SK-N-MC (cell line): ENCODE measurements at regions not wholly inside any gene's neighbourhood (a gene's known extent, or its start where the extent isn't known, plus 50 kb on each side); places are given as distances from the start of the nearest gene placed in this dataset.

ENCODE experiments used
- DNase-seq: peaks from one replicate; pipeline ENCODE4 v3.0.0-alpha.2; 2011; ENCODE audit warnings: low read depth, low spot score
- H3K27ac ChIP-seq: fragments of 200-600 bp; sonication (generic); 2 replicates; pipeline ENCODE4 v1.5.1; 2016; ENCODE audit warnings: mixed run types
- H3K36me3 ChIP-seq: fragments of 200-600 bp; sonication (generic); 2 replicates; pipeline ENCODE4 v1.6.1; 2017; ENCODE audit warnings: antibody characterized with exemption, low read length, mixed read lengths; ENCODE audit not compliant: insufficient read depth
- H3K4me3 ChIP-seq: fragments of 200-600 bp; sonication (generic); 2 replicates; pipeline ENCODE4 v1.5.1; 2016
- H3K9ac ChIP-seq: fragments of 200-600 bp; sonication (generic); 2 replicates; pipeline ENCODE4 v1.8.0; 2017; ENCODE audit warnings: mixed run types, mixed read lengths; ENCODE audit not compliant: insufficient read length
- H3K9me3 ChIP-seq: fragments of 200-600 bp; sonication (generic); 2 replicates; pipeline ENCODE4 v1.6.1; 2017; ENCODE audit warnings: low read depth, mild to moderate bottlenecking, antibody characterized with exemption, low read length, moderate library complexity, mixed read lengths
- EZH2 ChIP-seq: fragments of 200-600 bp; sonication (generic); IDR thresholded peaks from one replicate; pipeline ENCODE4 v1.6.1; 2017; ENCODE audit warnings: antibody characterized with exemption
- FOXP2 ChIP-seq: optimal IDR thresholded peaks from 2 replicates; pipeline ENCODE3; 2011; ENCODE audit warnings: mild to moderate bottlenecking, moderate library complexity; ENCODE audit not compliant: insufficient read depth; ENCODE audit errors: extremely low read length, control extremely low read depth
- POLR2AphosphoS5 ChIP-seq: IDR thresholded peaks from 2 replicates; pipeline ENCODE4 v1.6.1; 2012; ENCODE audit warnings: mild to moderate bottlenecking, low read depth, low read length, borderline replicate concordance

DNA sequence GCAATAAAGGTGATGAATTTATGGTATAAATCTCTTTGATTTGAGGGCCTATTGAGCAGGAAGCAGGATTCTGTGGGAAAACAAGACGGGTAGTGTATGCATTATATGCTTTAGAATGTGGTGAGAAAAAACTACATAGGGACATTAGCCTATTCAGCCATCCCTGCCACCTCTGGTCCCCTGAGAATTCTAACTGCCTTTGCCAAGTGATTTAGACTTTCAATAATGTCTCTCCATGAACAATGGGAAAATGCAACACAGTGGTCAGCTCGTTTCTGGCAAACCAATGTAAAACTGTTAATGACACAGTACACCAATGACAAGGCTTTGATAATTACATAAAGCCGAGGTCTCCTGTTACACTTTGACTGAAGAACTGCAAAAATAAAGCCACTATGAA is 314.7 kb upstream of the CNTN4 start:
- DNase-seq: no peak
- Histone ChIP-seq H3K9me3 (no peaks in the 10 kb centered on the region), H3K4me3 (no peak overlapping the region), H3K27ac (no peak overlapping the region), H3K9ac (no peak overlapping the region), H3K36me3 (no peaks in the 10 kb centered on the region)
- TF ChIP-seq POLR2AphosphoS5 (no peak), FOXP2 (no peak)

DNA sequence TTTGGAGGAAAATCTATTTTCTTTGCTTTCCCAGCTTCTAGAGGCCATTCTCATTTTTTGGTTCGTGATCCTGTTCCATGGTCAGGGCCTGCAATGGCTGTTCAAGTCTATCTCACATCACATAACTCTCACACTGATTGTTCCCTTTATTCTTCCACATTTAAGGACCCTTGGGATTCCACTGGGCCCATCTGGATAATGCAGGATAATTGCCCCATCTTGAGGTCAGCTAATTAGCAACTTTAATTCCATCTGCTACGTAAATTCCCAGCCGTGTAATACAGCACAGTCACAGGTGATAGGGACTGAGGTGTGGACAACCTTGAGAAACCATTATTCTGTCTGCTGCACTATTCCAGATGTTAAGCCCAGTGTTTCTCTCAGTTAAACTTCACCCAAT is 311.6 kb upstream of the CNTN4 start:
- Histone ChIP-seq H3K27ac (no peak overlapping the region), H3K9ac (no peak overlapping the region), H3K4me3 (no peak overlapping the region), H3K9me3 (no peaks in the 10 kb centered on the region), H3K36me3 (no peaks in the 10 kb centered on the region)
- DNase-seq: no peak
- no peak for TF ChIP-seq FOXP2
- TF ChIP-seq EZH2: no peak
- no peak for TF ChIP-seq POLR2AphosphoS5

DNA sequence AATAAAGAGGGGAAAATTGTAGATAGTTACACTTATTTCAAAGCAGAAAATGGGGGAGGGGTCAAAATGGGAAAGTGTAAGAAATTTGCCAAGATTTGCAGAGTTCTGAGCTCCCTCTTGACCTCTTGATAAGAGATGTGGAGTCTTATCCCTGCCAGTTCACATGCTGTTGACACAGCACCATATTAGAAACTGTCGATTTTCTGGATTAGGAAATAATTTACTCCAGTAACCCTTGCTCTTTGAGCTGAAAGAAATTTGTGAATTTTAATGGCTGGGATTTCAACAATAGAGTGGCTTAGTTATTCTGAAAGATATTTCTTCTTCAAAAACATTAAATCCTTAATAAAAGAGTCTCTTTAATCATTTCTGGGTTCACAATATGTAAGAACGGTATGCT is 306.2 kb upstream of the CNTN4 start:
- no peak overlapping the region for H3K4me3 ChIP-seq
- TF ChIP-seq FOXP2: no peak
- no peak for TF ChIP-seq POLR2AphosphoS5
- no peak for TF ChIP-seq EZH2
- H3K36me3 ChIP-seq: no peaks in the 10 kb centered on the region
- H3K9ac ChIP-seq: no peak overlapping the region
- H3K27ac ChIP-seq: no peak overlapping the region
- DNase-seq: no peak
- H3K9me3 ChIP-seq: no peaks in the 10 kb centered on the region

DNA sequence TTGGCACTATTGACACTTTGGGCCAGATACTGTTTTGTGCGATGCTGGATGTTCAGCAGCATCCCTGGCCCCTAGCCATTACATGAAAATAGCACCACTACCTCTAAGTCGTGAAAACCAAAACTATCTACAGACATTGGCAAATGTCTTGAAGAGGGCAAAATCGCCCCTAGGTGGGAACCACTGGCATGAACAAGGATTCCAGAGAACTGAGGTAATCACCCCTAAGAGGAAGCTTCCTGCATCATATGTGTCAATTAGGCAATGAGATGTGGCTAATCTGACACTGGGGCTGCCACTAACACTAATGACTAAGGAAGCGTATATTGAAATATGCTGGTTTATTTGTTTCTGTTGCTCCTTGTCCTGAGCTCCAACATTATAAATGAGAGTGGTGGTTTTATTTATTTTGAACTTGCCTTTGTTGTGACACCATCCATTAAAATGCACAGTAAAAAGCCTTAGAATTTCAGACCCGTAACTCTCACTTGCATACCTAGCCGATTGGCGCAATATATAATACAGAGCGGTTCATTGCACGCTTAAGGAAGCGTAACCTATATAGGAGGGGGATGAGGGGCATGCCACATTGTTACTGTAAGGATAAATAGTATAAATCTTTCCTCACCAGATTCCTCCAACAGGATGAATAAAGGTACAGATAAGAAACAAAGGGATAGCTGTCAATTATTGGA is 299.8 kb upstream of the CNTN4 start:
- H3K36me3 ChIP-seq: no peaks in the 10 kb centered on the region
- no peak overlapping the region for H3K9ac ChIP-seq
- H3K27ac ChIP-seq: no peak overlapping the region
- no peaks in the 10 kb centered on the region for H3K9me3 ChIP-seq
- TF ChIP-seq POLR2AphosphoS5 (no peak), EZH2 (no peak), FOXP2 (no peak)
- no peak overlapping the region for H3K4me3 ChIP-seq
- no peak for DNase-seq

DNA sequence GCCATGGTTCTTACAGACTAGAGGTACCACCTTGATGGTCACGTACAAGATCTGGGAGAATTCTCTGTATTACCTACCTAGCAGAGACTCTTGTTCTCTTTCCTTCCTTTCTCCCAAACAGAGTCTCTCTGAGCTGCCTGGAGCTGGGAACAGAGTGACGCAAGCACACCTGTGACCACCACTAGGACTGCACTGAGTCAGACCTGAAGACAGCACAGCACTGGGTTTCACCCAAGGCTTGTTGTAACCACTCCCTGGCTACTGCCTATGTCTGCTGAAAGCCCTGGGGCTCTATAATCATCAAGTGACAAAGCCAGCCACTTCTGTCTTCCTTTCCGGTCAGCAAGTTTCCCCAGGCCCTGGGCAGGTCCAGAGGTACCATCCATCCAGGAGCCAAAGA is 293.3 kb upstream of the CNTN4 start:
- DNase-seq: no peak
- H3K9me3 ChIP-seq: no peaks in the 10 kb centered on the region

DNA sequence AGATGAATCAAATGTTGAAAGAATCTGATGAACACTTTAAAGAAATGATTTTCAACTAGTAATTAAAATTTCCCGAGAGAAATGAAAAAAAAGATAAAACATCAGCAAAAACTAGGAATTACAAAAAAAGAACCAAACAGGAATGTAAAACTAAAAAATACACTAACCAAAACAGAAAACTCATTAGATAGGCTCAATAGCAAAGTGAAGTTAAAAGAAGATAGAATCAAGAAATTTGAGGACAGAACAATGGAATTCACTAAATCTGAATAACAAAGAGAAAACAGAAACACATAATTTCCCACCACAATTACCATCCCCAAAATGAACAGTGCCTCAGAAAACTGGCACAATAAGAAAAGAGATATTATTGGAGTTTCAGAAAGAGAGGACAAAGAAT is 290.1 kb upstream of the CNTN4 start:
- Histone ChIP-seq H3K27ac (no peak overlapping the region), H3K36me3 (no peaks in the 10 kb centered on the region), H3K9ac (no peak overlapping the region), H3K4me3 (no peak overlapping the region), H3K9me3 (no peaks in the 10 kb centered on the region)
- no peak for DNase-seq
- TF ChIP-seq POLR2AphosphoS5: no peak
- no peak for TF ChIP-seq EZH2
- no peak for TF ChIP-seq FOXP2

More for the DNA sequence above, 293.3 kb upstream of the CNTN4 start:
- Histone ChIP-seq H3K4me3 (no peak overlapping the region), H3K27ac (no peak overlapping the region), H3K36me3 (no peaks in the 10 kb centered on the region), H3K9ac (no peak overlapping the region)
- TF ChIP-seq EZH2: no peak
- TF ChIP-seq POLR2AphosphoS5: no peak
- TF ChIP-seq FOXP2: no peak

DNA sequence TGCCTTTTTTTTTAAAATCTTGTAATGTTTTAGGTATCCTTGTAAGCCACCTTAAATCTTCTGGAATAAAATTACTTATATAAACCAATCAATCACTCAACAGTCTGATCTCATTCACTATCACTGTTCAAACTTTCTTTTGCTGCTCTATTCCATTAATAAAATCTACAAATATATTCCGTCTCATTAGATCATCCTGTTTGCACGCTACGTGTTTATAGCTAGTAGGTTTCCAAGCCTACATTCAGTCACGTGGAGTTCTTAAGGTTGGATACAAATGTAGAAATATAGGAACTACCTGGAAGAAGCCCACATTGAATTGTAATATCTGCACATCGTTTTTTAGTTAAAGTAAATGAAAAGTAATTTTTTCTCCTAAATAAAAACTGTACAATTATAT is 274.8 kb upstream of the CNTN4 start:
- H3K27ac ChIP-seq: no peak overlapping the region
- TF ChIP-seq POLR2AphosphoS5 (no peak), FOXP2 (no peak), EZH2 (no peak)

DNA sequence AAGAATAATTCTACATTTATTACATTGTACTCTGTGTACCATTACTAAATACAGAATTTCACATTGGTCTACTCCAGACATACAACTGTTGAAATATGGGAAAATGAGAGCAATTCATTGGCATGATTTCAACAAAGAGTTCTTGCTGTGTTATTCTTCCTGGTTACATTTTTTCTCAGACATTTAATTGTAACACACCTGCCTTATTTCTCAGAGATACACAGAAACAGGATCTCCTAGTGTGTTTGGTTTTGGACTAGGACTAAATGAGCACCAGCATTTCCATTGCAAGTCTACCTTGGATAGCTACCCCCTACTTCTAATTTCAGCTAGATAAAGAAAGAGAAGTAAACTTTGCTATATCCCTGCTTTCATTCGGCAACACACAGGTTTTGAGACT is 274.3 kb upstream of the CNTN4 start:
- TF ChIP-seq POLR2AphosphoS5 (no peak), FOXP2 (no peak), EZH2 (no peak)
- Histone ChIP-seq H3K4me3 (no peak overlapping the region), H3K27ac (no peak overlapping the region), H3K36me3 (no peaks in the 10 kb centered on the region), H3K9me3 (no peaks in the 10 kb centered on the region), H3K9ac (no peak overlapping the region)
- no peak for DNase-seq

More for the DNA sequence above, 274.8 kb upstream of the CNTN4 start:
- Histone ChIP-seq H3K4me3 (no peak overlapping the region), H3K9me3 (no peaks in the 10 kb centered on the region), H3K36me3 (no peaks in the 10 kb centered on the region), H3K9ac (no peak overlapping the region)
- no peak for DNase-seq

DNA sequence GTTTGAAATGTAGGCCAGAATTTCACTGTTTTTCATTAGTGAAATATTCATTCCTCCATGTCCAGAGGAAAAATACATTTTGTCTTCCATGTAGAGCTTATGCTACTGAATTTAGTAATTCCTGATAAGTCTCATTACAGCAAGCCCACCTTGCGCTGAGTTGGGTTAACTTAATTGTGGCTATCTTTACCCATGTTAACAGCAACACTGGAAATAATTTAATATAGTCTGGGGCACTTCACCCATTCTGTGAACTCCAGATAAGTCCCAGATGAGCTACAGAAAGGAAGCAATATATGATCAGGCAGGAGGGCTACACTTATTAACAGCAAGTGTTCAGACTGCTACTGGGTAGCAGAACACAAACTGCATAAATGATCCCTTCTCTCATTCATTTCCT is 270.1 kb upstream of the CNTN4 start:
- no peaks in the 10 kb centered on the region for H3K9me3 ChIP-seq
- DNase-seq: no peak
- H3K4me3 ChIP-seq: no peak overlapping the region
- no peaks in the 10 kb centered on the region for H3K36me3 ChIP-seq
- no peak overlapping the region for H3K27ac ChIP-seq
- no peak overlapping the region for H3K9ac ChIP-seq
- TF ChIP-seq POLR2AphosphoS5 (no peak), FOXP2 (no peak), EZH2 (no peak)
